Neural progenitor cell (in vitro differentiated cells): ENCODE measurements at regions not wholly inside any gene's neighbourhood (a gene's known extent, or its start where the extent isn't known, plus 50 kb on each side); places are given as distances from the start of the nearest gene placed in this dataset.

Experiments used
- DNase-seq: peaks from one replicate; pipeline ENCODE4 v3.0.0-alpha.2; 2016; ENCODE audit warnings: low spot score
- H2AFZ ChIP-seq: fragments of 200-600 bp; sonication (generic); replicated peaks from 2 replicates; pipeline ENCODE4 v1.6.1; 2016; ENCODE audit warnings: antibody characterized with exemption
- H3F3A ChIP-seq: fragments of 200-600 bp; sonication (generic); 2 replicates; pipeline ENCODE4 v1.6.1; 2016; ENCODE audit warnings: antibody characterized with exemption, low read depth
- H3K27ac ChIP-seq: fragments of 200-600 bp; sonication (generic); 2 replicates; pipeline ENCODE4 v1.5.1; 2016; ENCODE audit warnings: mild to moderate bottlenecking
- H3K27me3 ChIP-seq: fragments of 200-600 bp; sonication (generic); 2 replicates; pipeline ENCODE4 v1.6.1; 2016; ENCODE audit warnings: mild to moderate bottlenecking, moderate library complexity
- H3K36me3 ChIP-seq: fragments of 200-600 bp; sonication (generic); 2 replicates; pipeline ENCODE4 v1.5.1; 2016
- H3K4me1 ChIP-seq: fragments of 200-600 bp; sonication (generic); 2 replicates; pipeline ENCODE4 v1.6.1; 2016; ENCODE audit warnings: mixed run types
- H3K4me2 ChIP-seq: fragments of 200-600 bp; sonication (generic); 2 replicates; pipeline ENCODE4 v1.6.1; 2016
- H3K4me3 ChIP-seq: fragments of 200-600 bp; sonication (generic); 2 replicates; pipeline ENCODE4 v1.5.1; 2016
- H3K79me2 ChIP-seq: fragments of 200-600 bp; sonication (generic); 2 replicates; pipeline ENCODE4 v1.6.1; 2016; ENCODE audit warnings: low read depth
- H3K9ac ChIP-seq: fragments of 200-600 bp; sonication (generic); 2 replicates; pipeline ENCODE4 v1.6.1; 2016
- H3K9me3 ChIP-seq: fragments of 200-600 bp; sonication (generic); 2 replicates; pipeline ENCODE4 v1.5.1; 2016; ENCODE audit warnings: low read depth
- H4K20me1 ChIP-seq: fragments of 200-600 bp; sonication (generic); 2 replicates; pipeline ENCODE4 v1.6.1; 2016; ENCODE audit warnings: low read depth
- H3K27ac Mint-ChIP-seq: 3 replicates; pipeline ENCODE4 v1.8.0; 2021; ENCODE audit warnings: mixed read lengths
- H3K27me3 Mint-ChIP-seq: 2 replicates; pipeline ENCODE4 v1.8.0; 2022; ENCODE audit warnings: low read depth, mild to moderate bottlenecking, inconsistent platforms, moderate library complexity, mixed read lengths; ENCODE audit not compliant: insufficient read depth
- H3K36me3 Mint-ChIP-seq: 3 replicates; pipeline ENCODE4 v1.8.0; 2021; ENCODE audit warnings: mixed read lengths
- H3K4me1 Mint-ChIP-seq: 3 replicates; pipeline ENCODE4 v1.8.0; 2021; ENCODE audit warnings: mixed read lengths
- H3K4me3 Mint-ChIP-seq: 3 replicates; pipeline ENCODE4 v1.8.0; 2021; ENCODE audit warnings: mild to moderate bottlenecking, moderate library complexity, mixed read lengths
- H3K9me3 Mint-ChIP-seq: 3 replicates; pipeline ENCODE4 v1.8.0; 2020; ENCODE audit warnings: mixed read lengths
- CTCF ChIP-seq: fragments of 200-600 bp; sonication (generic); IDR thresholded peaks from 2 replicates; pipeline ENCODE4 v1.5.1; 2017; ENCODE audit warnings: antibody characterized with exemption, mild to moderate bottlenecking
- EZH2 ChIP-seq: fragments of 200-600 bp; sonication (generic); IDR thresholded peaks from 2 replicates; pipeline ENCODE4 v1.6.1; 2017; ENCODE audit warnings: antibody characterized with exemption, mild to moderate bottlenecking, moderate library complexity
- EZH2phosphoT487 ChIP-seq: fragments of 200-600 bp; sonication (generic); IDR thresholded peaks from 2 replicates; pipeline ENCODE4 v1.6.1; 2017; ENCODE audit warnings: antibody characterized with exemption

GRCh38 chr2:107735201-107735600 is 91.5 kb upstream of the RGPD4 start:
- H3K4me3 Mint-ChIP-seq = no peak overlapping the region
- H3K4me1 ChIP-seq = no peaks in the 10 kb centered on the region
- no peak overlapping the region for H3K27ac Mint-ChIP-seq
- DNase-seq = no peak
- H3K27me3 ChIP-seq = no peaks in the 10 kb centered on the region
- no peaks in the 10 kb centered on the region for H3K79me2 ChIP-seq
- H3K9me3 Mint-ChIP-seq = no peaks in the 10 kb centered on the region
- H3K36me3 Mint-ChIP-seq = no peaks in the 10 kb centered on the region
- no peaks in the 10 kb centered on the region for H3K4me1 Mint-ChIP-seq
- H3F3A ChIP-seq = no peaks in the 10 kb centered on the region
- H3K36me3 ChIP-seq = no peaks in the 10 kb centered on the region
- H3K27ac ChIP-seq = no peak overlapping the region
- no peak overlapping the region for H3K4me2 ChIP-seq
- TF ChIP-seq EZH2phosphoT487 (no peak), CTCF (no peak), EZH2 (no peak)
- H4K20me1 ChIP-seq = no peaks in the 10 kb centered on the region
- no peaks in the 10 kb centered on the region for H3K27me3 Mint-ChIP-seq
- no peak overlapping the region for H2AFZ ChIP-seq
- no peak overlapping the region for H3K4me3 ChIP-seq
- no peaks in the 10 kb centered on the region for H3K9me3 ChIP-seq
- H3K9ac ChIP-seq = no peak overlapping the region

- H3K27me3 ChIP-seq = no peaks in the 10 kb centered on the region
- H3K4me3 Mint-ChIP-seq = no peak overlapping the region
- no peaks in the 10 kb centered on the region for H3K9me3 ChIP-seq
- no peak overlapping the region for H3K9ac ChIP-seq
- no peak overlapping the region for H2AFZ ChIP-seq
- no peaks in the 10 kb centered on the region for H3F3A ChIP-seq
- H3K27me3 Mint-ChIP-seq = no peaks in the 10 kb centered on the region
- H3K36me3 ChIP-seq = no peaks in the 10 kb centered on the region
- no peak overlapping the region for H3K4me2 ChIP-seq
- H3K79me2 ChIP-seq = no peaks in the 10 kb centered on the region
- H3K4me1 ChIP-seq = no peaks in the 10 kb centered on the region
- no peak for DNase-seq
- no peak overlapping the region for H3K4me3 ChIP-seq
- no peak overlapping the region for H3K27ac Mint-ChIP-seq
- H3K27ac ChIP-seq = no peak overlapping the region
- H4K20me1 ChIP-seq = no peaks in the 10 kb centered on the region
- TF ChIP-seq CTCF = no peak
- TF ChIP-seq EZH2phosphoT487 = no peak
- TF ChIP-seq EZH2 = no peak
- no peaks in the 10 kb centered on the region for H3K4me1 Mint-ChIP-seq
- H3K9me3 Mint-ChIP-seq = no peaks in the 10 kb centered on the region
- H3K36me3 Mint-ChIP-seq = no peaks in the 10 kb centered on the region
Observed at GRCh38 chr2:107737756-107738155, 88.9 kb upstream of the RGPD4 start.

- Histone ChIP-seq H3K4me1 (no peaks in the 10 kb centered on the region), H3K9ac (no peak overlapping the region), H2AFZ (no peak overlapping the region), H3K27ac (no peak overlapping the region), H4K20me1 (no peaks in the 10 kb centered on the region), H3K79me2 (no peaks in the 10 kb centered on the region), H3F3A (no peaks in the 10 kb centered on the region), H3K4me2 (no peak overlapping the region), H3K9me3 (no peaks in the 10 kb centered on the region), H3K36me3 (no peaks in the 10 kb centered on the region), H3K27me3 (no peaks in the 10 kb centered on the region), H3K4me3 (no peak overlapping the region)
- H3K4me1 Mint-ChIP-seq = no peaks in the 10 kb centered on the region
- no peak overlapping the region for H3K4me3 Mint-ChIP-seq
- no peaks in the 10 kb centered on the region for H3K36me3 Mint-ChIP-seq
- no peaks in the 10 kb centered on the region for H3K9me3 Mint-ChIP-seq
- no peak for DNase-seq
- H3K27me3 Mint-ChIP-seq = no peaks in the 10 kb centered on the region
- no peak overlapping the region for H3K27ac Mint-ChIP-seq
- TF ChIP-seq EZH2 (no peak), EZH2phosphoT487 (no peak), CTCF (no peak)
Observed at GRCh38 chr2:107738266-107738665, 88.4 kb upstream of the RGPD4 start.

GRCh38 chr2:107740300-107740699 is 86.4 kb upstream of the RGPD4 start:
- Histone ChIP-seq H4K20me1 (no peaks in the 10 kb centered on the region), H3K79me2 (no peaks in the 10 kb centered on the region), H3K9me3 (no peaks in the 10 kb centered on the region), H3K9ac (no peak overlapping the region), H3K4me3 (no peak overlapping the region), H3F3A (no peaks in the 10 kb centered on the region), H2AFZ (no peak overlapping the region), H3K4me2 (no peak overlapping the region), H3K4me1 (no peaks in the 10 kb centered on the region), H3K27me3 (no peaks in the 10 kb centered on the region), H3K27ac (no peak overlapping the region), H3K36me3 (no peaks in the 10 kb centered on the region)
- no peaks in the 10 kb centered on the region for H3K36me3 Mint-ChIP-seq
- H3K27ac Mint-ChIP-seq = no peak overlapping the region
- peaks cover 3% of the 10 kb centered on the region for H3K4me1 Mint-ChIP-seq
- TF ChIP-seq EZH2 = no peak
- TF ChIP-seq EZH2phosphoT487 = no peak
- no peak for TF ChIP-seq CTCF
- peaks cover 3% of the 10 kb centered on the region for H3K27me3 Mint-ChIP-seq
- H3K4me3 Mint-ChIP-seq = no peak overlapping the region
- H3K9me3 Mint-ChIP-seq = no peaks in the 10 kb centered on the region
- DNase-seq = no peak
